Astrocyte (in vitro differentiated cells and primary cell): ENCODE measurements at regions not wholly inside any gene's neighbourhood (a gene's known extent, or its start where the extent isn't known, plus 50 kb on each side); places are given as distances from the start of the nearest gene placed in this dataset.

Experiments
- DNase-seq: peaks from one replicate; pipeline ENCODE4 v3.0.0-alpha.2; 2010; ENCODE audit warnings: low read depth
- FAIRE-seq: peaks from 2 replicates; lab custom pipeline; 2011; peaks lifted over from hg19 to GRCh38; lab: Jason Lieb, UNC
- H2AFZ ChIP-seq: 2 replicates; pipeline ENCODE4 v1.6.0; 2012; ENCODE audit warnings: low read depth, low read length, inconsistent platforms
- H3K27ac ChIP-seq: 2 replicates; pipeline ENCODE4 v1.5.1; 2011; ENCODE audit warnings: low read depth, low read length, inconsistent platforms
- H3K27me3 ChIP-seq: 2 replicates; pipeline ENCODE4 v1.6.0; 2011; ENCODE audit warnings: low read length, inconsistent platforms; ENCODE audit not compliant: insufficient read depth
- H3K36me3 ChIP-seq: 2 replicates; pipeline ENCODE4 v1.5.1; 2011; ENCODE audit warnings: low read length, inconsistent platforms; ENCODE audit not compliant: insufficient read depth
- H3K4me1 ChIP-seq: 2 replicates; pipeline ENCODE4 v1.5.1; 2011; ENCODE audit warnings: low read length, inconsistent platforms; ENCODE audit not compliant: insufficient read depth
- H3K4me2 ChIP-seq: 2 replicates; pipeline ENCODE4 v1.6.0; 2012; ENCODE audit warnings: low read length, inconsistent platforms
- H3K4me3 ChIP-seq: 2 replicates; pipeline ENCODE4 v1.5.1; 2011; ENCODE audit warnings: low read depth, mild to moderate bottlenecking, low read length, inconsistent platforms; ENCODE audit not compliant: insufficient read depth
- H3K79me2 ChIP-seq: 2 replicates; pipeline ENCODE4 v1.6.0; 2012; ENCODE audit warnings: mild to moderate bottlenecking, low read length, inconsistent platforms; ENCODE audit not compliant: insufficient read depth
- H3K9ac ChIP-seq: 2 replicates; pipeline ENCODE4 v1.6.0; 2012; ENCODE audit warnings: mild to moderate bottlenecking, low read length, inconsistent platforms
- H3K9me3 ChIP-seq: 2 replicates; pipeline ENCODE4 v1.5.1; 2012; ENCODE audit warnings: low read depth, mild to moderate bottlenecking, low read length, inconsistent platforms; ENCODE audit not compliant: insufficient read depth
- H4K20me1 ChIP-seq: 2 replicates; pipeline ENCODE4 v1.6.0; 2012; ENCODE audit warnings: low read length, inconsistent platforms; ENCODE audit not compliant: insufficient read depth
- H3K27ac Mint-ChIP-seq: one replicate; pipeline ENCODE4 v1.8.0; 2021; ENCODE audit warnings: mild to moderate bottlenecking, mixed read lengths; ENCODE audit not compliant: unreplicated experiment
- H3K27me3 Mint-ChIP-seq: one replicate; pipeline ENCODE4 v1.8.0; 2021; ENCODE audit warnings: low read depth, mixed read lengths; ENCODE audit not compliant: unreplicated experiment
- H3K36me3 Mint-ChIP-seq: one replicate; pipeline ENCODE4 v1.8.0; 2021; ENCODE audit warnings: low read depth, mixed read lengths; ENCODE audit not compliant: unreplicated experiment
- H3K4me1 Mint-ChIP-seq: one replicate; pipeline ENCODE4 v1.8.0; 2021; ENCODE audit warnings: low read depth, mixed read lengths; ENCODE audit not compliant: unreplicated experiment
- H3K4me3 Mint-ChIP-seq: one replicate; pipeline ENCODE4 v1.8.0; 2021; ENCODE audit warnings: mild to moderate bottlenecking, moderate library complexity, mixed read lengths; ENCODE audit not compliant: unreplicated experiment
- H3K9me3 Mint-ChIP-seq: one replicate; pipeline ENCODE4 v1.8.0; 2021; ENCODE audit warnings: mild to moderate bottlenecking, mixed read lengths; ENCODE audit not compliant: unreplicated experiment
- EZH2 ChIP-seq: IDR thresholded peaks from 2 replicates; pipeline ENCODE4 v1.6.1; 2012; ENCODE audit warnings: mild to moderate bottlenecking, low read length, inconsistent platforms; ENCODE audit not compliant: insufficient read depth
- TF ChIP-seq, protein P1 (sequence below): IDR thresholded peaks from 2 replicates; pipeline ENCODE4 v1.5.1; 2011; ENCODE audit warnings: low read depth, mild to moderate bottlenecking, inconsistent platforms, low read length, moderate library complexity; ENCODE audit not compliant: insufficient read depth

DNA sequence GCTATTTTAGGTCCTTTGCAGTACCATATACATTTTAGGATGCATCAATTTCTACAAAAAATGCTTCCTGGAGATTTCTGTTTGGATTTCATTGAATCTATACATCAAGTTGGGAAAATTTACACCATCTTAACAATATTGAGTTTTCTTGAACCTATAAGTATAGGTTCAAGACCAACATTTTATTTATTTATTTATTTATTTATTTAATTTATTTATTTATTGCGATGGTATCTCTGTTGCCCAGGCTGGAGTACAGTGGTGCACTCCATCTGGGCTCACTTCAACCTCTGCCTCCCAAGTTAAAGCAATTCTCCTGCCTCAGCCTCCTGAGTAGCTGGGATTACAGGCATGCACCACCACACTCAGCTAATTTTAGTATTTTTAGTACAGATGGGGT is 125.0 kb upstream of the HS3ST2 start:
- Histone ChIP-seq H3K4me2 (no peak overlapping the region), H3K9me3 (no peaks in the 10 kb centered on the region), H3K27ac (no peak overlapping the region), H4K20me1 (no peaks in the 10 kb centered on the region), H3K79me2 (no peaks in the 10 kb centered on the region), H2AFZ (no peak overlapping the region), H3K9ac (no peak overlapping the region), H3K4me1 (no peaks in the 10 kb centered on the region), H3K36me3 (no peaks in the 10 kb centered on the region), H3K27me3 (no peaks in the 10 kb centered on the region), H3K4me3 (no peak overlapping the region)
- no peak for DNase-seq
- no peaks in the 10 kb centered on the region for H3K36me3 Mint-ChIP-seq
- H3K9me3 Mint-ChIP-seq, result peaks cover 2% of the 10 kb centered on the region
- no peak overlapping the region for H3K4me3 Mint-ChIP-seq
- FAIRE-seq, result no peak
- H3K27me3 Mint-ChIP-seq, result peaks cover 4% of the 10 kb centered on the region
- TF ChIP-seq, protein P1, sequence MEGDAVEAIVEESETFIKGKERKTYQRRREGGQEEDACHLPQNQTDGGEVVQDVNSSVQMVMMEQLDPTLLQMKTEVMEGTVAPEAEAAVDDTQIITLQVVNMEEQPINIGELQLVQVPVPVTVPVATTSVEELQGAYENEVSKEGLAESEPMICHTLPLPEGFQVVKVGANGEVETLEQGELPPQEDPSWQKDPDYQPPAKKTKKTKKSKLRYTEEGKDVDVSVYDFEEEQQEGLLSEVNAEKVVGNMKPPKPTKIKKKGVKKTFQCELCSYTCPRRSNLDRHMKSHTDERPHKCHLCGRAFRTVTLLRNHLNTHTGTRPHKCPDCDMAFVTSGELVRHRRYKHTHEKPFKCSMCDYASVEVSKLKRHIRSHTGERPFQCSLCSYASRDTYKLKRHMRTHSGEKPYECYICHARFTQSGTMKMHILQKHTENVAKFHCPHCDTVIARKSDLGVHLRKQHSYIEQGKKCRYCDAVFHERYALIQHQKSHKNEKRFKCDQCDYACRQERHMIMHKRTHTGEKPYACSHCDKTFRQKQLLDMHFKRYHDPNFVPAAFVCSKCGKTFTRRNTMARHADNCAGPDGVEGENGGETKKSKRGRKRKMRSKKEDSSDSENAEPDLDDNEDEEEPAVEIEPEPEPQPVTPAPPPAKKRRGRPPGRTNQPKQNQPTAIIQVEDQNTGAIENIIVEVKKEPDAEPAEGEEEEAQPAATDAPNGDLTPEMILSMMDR, result no peak
- TF ChIP-seq EZH2, result no peak
- no peak overlapping the region for H3K27ac Mint-ChIP-seq
- peaks cover 5% of the 10 kb centered on the region for H3K4me1 Mint-ChIP-seq

DNA sequence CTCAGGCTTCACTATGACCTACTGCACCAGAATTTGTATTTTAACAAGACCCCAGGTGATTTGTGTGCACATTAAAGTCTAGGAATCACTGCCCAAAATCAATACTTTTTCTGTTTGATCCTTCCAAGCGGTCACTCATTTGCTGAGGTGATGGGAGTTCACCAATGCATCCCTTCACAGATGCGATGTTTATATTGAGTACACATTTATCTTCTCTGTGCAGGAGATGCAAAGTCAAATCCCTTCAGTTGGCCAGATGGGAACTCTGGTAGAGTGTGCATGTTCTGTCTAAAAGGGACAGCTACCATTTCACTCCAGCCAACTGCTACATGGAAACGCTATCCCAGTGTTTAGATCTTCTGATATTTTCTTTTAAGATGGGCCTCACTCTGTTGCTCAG is 122.6 kb upstream of the HS3ST2 start:
- Histone ChIP-seq H3K9me3 (no peaks in the 10 kb centered on the region), H3K79me2 (no peaks in the 10 kb centered on the region), H2AFZ (no peak overlapping the region), H3K36me3 (no peaks in the 10 kb centered on the region), H3K9ac (no peak overlapping the region), H4K20me1 (no peaks in the 10 kb centered on the region), H3K4me3 (no peak overlapping the region), H3K27ac (no peak overlapping the region), H3K27me3 (no peaks in the 10 kb centered on the region), H3K4me1 (peaks cover 4% of the 10 kb centered on the region), H3K4me2 (no peak overlapping the region)
- TF ChIP-seq, protein P1, result no peak
- no peak for TF ChIP-seq EZH2
- Mint-ChIP-seq H3K27ac (no peak overlapping the region), H3K27me3 (no peaks in the 10 kb centered on the region), H3K36me3 (no peaks in the 10 kb centered on the region), H3K4me3 (no peak overlapping the region), H3K9me3 (no peaks in the 10 kb centered on the region), H3K4me1 (no peaks in the 10 kb centered on the region)
- DNase-seq (no peak), FAIRE-seq (no peak)

DNA sequence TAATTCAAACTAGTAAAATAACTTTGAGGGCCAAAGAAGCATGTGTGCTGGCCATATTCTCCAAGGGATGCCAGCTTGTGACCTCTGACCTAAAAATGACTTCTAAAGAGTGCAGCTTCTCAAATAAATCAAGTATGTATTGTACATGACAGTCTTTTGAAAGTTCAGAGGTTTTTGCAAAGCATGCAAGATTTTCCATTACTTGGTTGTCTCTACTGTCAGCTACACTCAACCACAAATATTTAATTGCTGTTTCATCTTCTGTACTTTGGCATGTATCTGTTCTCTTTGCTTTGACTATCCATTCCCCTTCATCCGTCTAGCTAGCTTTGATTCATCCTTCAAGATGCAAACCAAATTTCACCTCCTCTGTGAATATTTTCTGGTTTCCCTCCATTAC is 121.9 kb upstream of the HS3ST2 start:
- no peak overlapping the region for H2AFZ ChIP-seq
- H3K4me1 ChIP-seq, result peaks cover 4% of the 10 kb centered on the region
- no peaks in the 10 kb centered on the region for H3K27me3 Mint-ChIP-seq
- no peaks in the 10 kb centered on the region for H3K79me2 ChIP-seq
- DNase-seq (no peak), FAIRE-seq (peak; percentile 45)
- H3K4me3 ChIP-seq, result no peak overlapping the region
- H3K36me3 ChIP-seq, result no peaks in the 10 kb centered on the region
- no peak overlapping the region for H3K4me3 Mint-ChIP-seq
- no peak overlapping the region for H3K27ac Mint-ChIP-seq
- no peaks in the 10 kb centered on the region for H4K20me1 ChIP-seq
- TF ChIP-seq EZH2, result no peak
- TF ChIP-seq, protein P1, result no peak
- no peak overlapping the region for H3K9ac ChIP-seq
- no peaks in the 10 kb centered on the region for H3K27me3 ChIP-seq
- no peaks in the 10 kb centered on the region for H3K36me3 Mint-ChIP-seq
- no peaks in the 10 kb centered on the region for H3K9me3 Mint-ChIP-seq
- H3K4me1 Mint-ChIP-seq, result no peaks in the 10 kb centered on the region
- no peaks in the 10 kb centered on the region for H3K9me3 ChIP-seq
- H3K4me2 ChIP-seq, result no peak overlapping the region
- H3K27ac ChIP-seq, result no peak overlapping the region
